GM12891 (cell line): ENCODE measurements at regions not wholly inside any gene's neighbourhood (a gene's known extent, or its start where the extent isn't known, plus 50 kb on each side); places are given as distances from the start of the nearest gene placed in this dataset.

ENCODE experiments used
- POLR2A ChIP-seq: IDR thresholded peaks from 2 replicates; pipeline ENCODE4 v1.6.1; 2011; ENCODE audit warnings: low read depth, low read length, control low read depth
- POLR2AphosphoS5 ChIP-seq: IDR thresholded peaks from 2 replicates; pipeline ENCODE4 v1.6.1; 2011; ENCODE audit warnings: low read depth, low read length, control low read depth
- POU2F2 ChIP-seq: IDR thresholded peaks from 2 replicates; pipeline ENCODE4 v1.6.1; 2011; ENCODE audit warnings: low read depth, mild to moderate bottlenecking, control low read depth, low read length, moderate library complexity
- SPI1 ChIP-seq: IDR thresholded peaks from 2 replicates; pipeline ENCODE4 v1.6.1; 2011; ENCODE audit warnings: low read depth, low read length, control low read depth
- TAF1 ChIP-seq: IDR thresholded peaks from 2 replicates; pipeline ENCODE4 v1.6.1; 2011; ENCODE audit warnings: low read depth, low read length, control low read depth

- no peak for TF ChIP-seq POLR2A
- TF ChIP-seq POLR2AphosphoS5, result no peak
- no peak for TF ChIP-seq TAF1
- TF ChIP-seq POU2F2, result no peak
- TF ChIP-seq SPI1, result no peak
Measured at GRCh38 chr6:145036848-145037567, 698.3 kb downstream of the EPM2A start.
